SK-N-SH (cell line): ENCODE measurements at regions not wholly inside any gene's neighbourhood (a gene's known extent, or its start where the extent isn't known, plus 50 kb on each side); places are given as distances from the start of the nearest gene placed in this dataset.

Experiments used
- CTCF ChIA-PET: fragments of 300-600, 350-600 bp; formaldehyde crosslinking; extraction: SDS; loops from one replicate; lab custom pipeline; 2021; lab: Yijun Ruan, JAX
- POLR2A ChIA-PET: fragments of 350-600 bp; sonication (Branson Sonifier 250); formaldehyde crosslinking; extraction: SDS; loops from one replicate; lab custom pipeline; 2020; ENCODE audit warnings: antibody characterized with exemption, inconsistent platforms; lab: Yijun Ruan, JAX
- DNase-seq: peaks from one replicate; pipeline ENCODE4 v3.0.0; 2012
- H2AFZ ChIP-seq: fragments of 200-600 bp; sonication (generic); 2 replicates; pipeline ENCODE4 v1.8.1; 2016; ENCODE audit warnings: antibody characterized with exemption, mild to moderate bottlenecking, low read depth
- H3F3A ChIP-seq: fragments of 200-600 bp; sonication (generic); replicated peaks from 2 replicates; pipeline ENCODE3; 2016; ENCODE audit warnings: antibody characterized with exemption, mild to moderate bottlenecking; ENCODE audit not compliant: insufficient read depth
- H3K27ac ChIP-seq, 2 experiments: fragments of 200-500 bp in 1 of 2; fragments of 200-600 bp in 1 of 2; sonication (Bioruptor generic) in 1 of 2; sonication (generic), shearing (Covaris generic) in 1 of 2; 2 replicates each; pipeline versions ENCODE4 v1.5.1 to v1.6.1; 2014 to 2016; ENCODE audit warnings: low read depth in 2 of 2, inconsistent platforms in 1 of 2, low read length in 1 of 2, mild to moderate bottlenecking in 1 of 2, mixed read lengths in 1 of 2
- H3K27me3 ChIP-seq: fragments of 200-600 bp; sonication (generic), shearing (Covaris generic); 2 replicates; pipeline ENCODE4 v1.6.1; 2016; ENCODE audit warnings: mixed run types; ENCODE audit not compliant: insufficient read depth
- H3K36me3 ChIP-seq, 2 experiments: fragments of 200-500 bp in 1 of 2; fragments of 200-600 bp in 1 of 2; sonication (Bioruptor generic) in 1 of 2; sonication (generic) in 1 of 2; replicated peaks in 1 of 2; 2 replicates each; pipeline versions ENCODE3 to v1.5.1; 2014 to 2016; ENCODE audit warnings: low read length in 1 of 2, mild to moderate bottlenecking in 1 of 2; ENCODE audit not compliant: insufficient read depth in 2 of 2, control insufficient read depth in 1 of 2
- H3K4me1 ChIP-seq, 2 experiments: fragments of 200-500 bp in 1 of 2; fragments of 200-600 bp in 1 of 2; sonication (Bioruptor generic) in 1 of 2; sonication (generic), shearing (Covaris generic) in 1 of 2; 2 replicates each; pipeline versions ENCODE4 v1.5.1 to v1.6.1; 2014 to 2016; ENCODE audit warnings: low read depth in 1 of 2, low read length in 1 of 2, mixed run types in 1 of 2; ENCODE audit not compliant: insufficient read depth in 2 of 2, control insufficient read depth in 1 of 2
- H3K4me2 ChIP-seq: fragments of 200-600 bp; sonication (generic), shearing (Covaris generic); 2 replicates; pipeline ENCODE4 v1.6.1; 2017; ENCODE audit warnings: mixed run types
- H3K4me3 ChIP-seq, 2 experiments: fragments of 200-500 bp in 1 of 2; fragments of 200-600 bp in 1 of 2; sonication (Bioruptor generic) in 1 of 2; sonication (generic), shearing (Covaris generic) in 1 of 2; 2 replicates each; pipeline versions ENCODE4 v1.5.1 to v1.8.1; 2014 to 2016; ENCODE audit warnings: low read depth in 2 of 2, inconsistent platforms in 1 of 2, low read length in 1 of 2, mild to moderate bottlenecking in 1 of 2, mixed read lengths in 1 of 2, moderate library complexity in 1 of 2
- H3K79me2 ChIP-seq: fragments of 200-600 bp; sonication (generic); 2 replicates; pipeline ENCODE4 v1.8.1; 2017; ENCODE audit warnings: mild to moderate bottlenecking; ENCODE audit not compliant: insufficient read depth
- H3K9ac ChIP-seq: fragments of 200-600 bp; sonication (generic); 2 replicates; pipeline ENCODE4 v1.6.1; 2017; ENCODE audit warnings: mixed run types
- H3K9me2 ChIP-seq: fragments of 200-600 bp; sonication (generic); 2 replicates; pipeline ENCODE4 v1.6.1; 2017; ENCODE audit warnings: mixed run types
- H3K9me3 ChIP-seq: fragments of 200-600 bp; sonication (generic); 2 replicates; pipeline ENCODE4 v1.6.1; 2017; ENCODE audit warnings: mixed run types, mild to moderate bottlenecking, moderate library complexity
- H4K20me1 ChIP-seq: fragments of 200-600 bp; sonication (generic); 2 replicates; pipeline ENCODE4 v1.6.1; 2017; ENCODE audit warnings: mild to moderate bottlenecking, mixed run types; ENCODE audit not compliant: insufficient read depth
- CHD2 ChIP-seq: fragments of 150-350 bp; IDR thresholded peaks from 2 replicates; pipeline ENCODE4 v1.6.1; 2018; ENCODE audit warnings: low read length; ENCODE audit not compliant: partially characterized antibody
- EZH2phosphoT487 ChIP-seq: fragments of 200-600 bp; sonication (generic); IDR thresholded peaks from 2 replicates; pipeline ENCODE4 v1.6.1; 2017; ENCODE audit warnings: low read depth, mixed run types, mild to moderate bottlenecking, antibody characterized with exemption, moderate library complexity, borderline replicate concordance
- FOSL2 ChIP-seq: IDR thresholded peaks from 2 replicates; pipeline ENCODE4 v1.4.0; 2012; ENCODE audit warnings: low read depth, mild to moderate bottlenecking, moderate library complexity, borderline replicate concordance
- FOXM1 ChIP-seq: IDR thresholded peaks from 2 replicates; pipeline ENCODE4 v1.4.0; 2012; ENCODE audit warnings: low read depth, mild to moderate bottlenecking
- GABPA ChIP-seq: IDR thresholded peaks from 2 replicates; pipeline ENCODE4 v1.4.0; 2012; ENCODE audit warnings: low read depth, mild to moderate bottlenecking
- JUND ChIP-seq: IDR thresholded peaks from 2 replicates; pipeline ENCODE4 v1.4.0; 2012
- MXI1 ChIP-seq: IDR thresholded peaks from 2 replicates; pipeline ENCODE4 v1.6.1; 2012; ENCODE audit warnings: mild to moderate bottlenecking, low read depth, low read length, improper control_type of control experiment
- NFIC ChIP-seq: IDR thresholded peaks from 2 replicates; pipeline ENCODE4 v1.4.0; 2012; ENCODE audit warnings: borderline replicate concordance
- PBX3 ChIP-seq: IDR thresholded peaks from 2 replicates; pipeline ENCODE4; 2012
- RAD21 ChIP-seq: IDR thresholded peaks from 2 replicates; pipeline ENCODE4 v1.6.1; 2012; ENCODE audit warnings: mild to moderate bottlenecking, low read length
- RCOR1 ChIP-seq: fragments of 150-350 bp; IDR thresholded peaks from 2 replicates; pipeline ENCODE4 v1.6.1; 2017; ENCODE audit warnings: antibody characterized with exemption, low read length
- RFX5 ChIP-seq: IDR thresholded peaks from 2 replicates; pipeline ENCODE4 v1.6.1; 2012; ENCODE audit warnings: mild to moderate bottlenecking, improper control_type of control experiment, low read length
- RXRA ChIP-seq: IDR thresholded peaks from 2 replicates; pipeline ENCODE4 v1.4.0; 2012; ENCODE audit warnings: low read depth, mild to moderate bottlenecking, borderline replicate concordance
- SIN3A ChIP-seq: IDR thresholded peaks from 2 replicates; pipeline ENCODE4 v1.6.1; 2012; ENCODE audit warnings: low read depth, mild to moderate bottlenecking, low read length, moderate library complexity, borderline replicate concordance
- SMC3 ChIP-seq: IDR thresholded peaks from 2 replicates; pipeline ENCODE4 v1.6.1; 2012; ENCODE audit warnings: low read depth, low read length, improper control_type of control experiment
- TAF1 ChIP-seq: IDR thresholded peaks from 2 replicates; pipeline ENCODE4 v1.6.1; 2012; ENCODE audit warnings: low read depth, mild to moderate bottlenecking, low read length, moderate library complexity, borderline replicate concordance
- WGBS: methylation state at CpG from one replicate; pipeline ENCODE4 v1.1.6; 2017; ENCODE audit warnings: low lambda C conversion rate; 5-methylcytosine and 5-hydroxymethylcytosine counted together
- TF ChIP-seq, protein P1 (sequence below): IDR thresholded peaks from 2 replicates; pipeline ENCODE4 v1.4.0; 2012; ENCODE audit warnings: low read depth, borderline replicate concordance
- TF ChIP-seq, protein P2 (sequence below): IDR thresholded peaks from 2 replicates; pipeline ENCODE4 v1.4.0; 2012; ENCODE audit warnings: low read depth, borderline replicate concordance

- Histone ChIP-seq H3K9me2 (no peaks in the 10 kb centered on the region), H3K36me3 (no peaks in the 10 kb centered on the region), H3K79me2 (no peaks in the 10 kb centered on the region), H3K4me3 (no peak overlapping the region), H2AFZ (no peak overlapping the region), H3K9ac (no peak overlapping the region), H4K20me1 (no peaks in the 10 kb centered on the region), H3K4me1 (no peaks in the 10 kb centered on the region), H3K4me2 (no peak overlapping the region), H3K9me3 (no peaks in the 10 kb centered on the region), H3K27ac (no peak overlapping the region), H3F3A (no peaks in the 10 kb centered on the region), H3K27me3 (no peaks in the 10 kb centered on the region)
- ChIA-PET CTCF (interaction anchor here (1.4 kb wide), 1 partner anchor 10 kb away, joined by 6 read pairs; no protein-coding TSS in a partner anchor), POLR2A (no interaction called here)
- 78% methylated on average over 11 of the region's 12 CpGs for WGBS
- DNase-seq: no peak
- TF ChIP-seq, protein P1, sequence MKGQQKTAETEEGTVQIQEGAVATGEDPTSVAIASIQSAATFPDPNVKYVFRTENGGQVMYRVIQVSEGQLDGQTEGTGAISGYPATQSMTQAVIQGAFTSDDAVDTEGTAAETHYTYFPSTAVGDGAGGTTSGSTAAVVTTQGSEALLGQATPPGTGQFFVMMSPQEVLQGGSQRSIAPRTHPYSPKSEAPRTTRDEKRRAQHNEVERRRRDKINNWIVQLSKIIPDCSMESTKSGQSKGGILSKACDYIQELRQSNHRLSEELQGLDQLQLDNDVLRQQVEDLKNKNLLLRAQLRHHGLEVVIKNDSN: no peak
- TF ChIP-seq CHD2: no peak
- TF ChIP-seq MXI1: no peak
- no peak for TF ChIP-seq PBX3
- TF ChIP-seq SMC3: no peak
- no peak for TF ChIP-seq FOSL2
- TF ChIP-seq EZH2phosphoT487: no peak
- no peak for TF ChIP-seq RAD21
- TF ChIP-seq GABPA: no peak
- no peak for TF ChIP-seq RFX5
- no peak for TF ChIP-seq SIN3A
- no peak for TF ChIP-seq TAF1
- TF ChIP-seq FOXM1: no peak
- TF ChIP-seq NFIC: no peak
- no peak for TF ChIP-seq RCOR1
- no peak for TF ChIP-seq JUND
- TF ChIP-seq, protein P2, sequence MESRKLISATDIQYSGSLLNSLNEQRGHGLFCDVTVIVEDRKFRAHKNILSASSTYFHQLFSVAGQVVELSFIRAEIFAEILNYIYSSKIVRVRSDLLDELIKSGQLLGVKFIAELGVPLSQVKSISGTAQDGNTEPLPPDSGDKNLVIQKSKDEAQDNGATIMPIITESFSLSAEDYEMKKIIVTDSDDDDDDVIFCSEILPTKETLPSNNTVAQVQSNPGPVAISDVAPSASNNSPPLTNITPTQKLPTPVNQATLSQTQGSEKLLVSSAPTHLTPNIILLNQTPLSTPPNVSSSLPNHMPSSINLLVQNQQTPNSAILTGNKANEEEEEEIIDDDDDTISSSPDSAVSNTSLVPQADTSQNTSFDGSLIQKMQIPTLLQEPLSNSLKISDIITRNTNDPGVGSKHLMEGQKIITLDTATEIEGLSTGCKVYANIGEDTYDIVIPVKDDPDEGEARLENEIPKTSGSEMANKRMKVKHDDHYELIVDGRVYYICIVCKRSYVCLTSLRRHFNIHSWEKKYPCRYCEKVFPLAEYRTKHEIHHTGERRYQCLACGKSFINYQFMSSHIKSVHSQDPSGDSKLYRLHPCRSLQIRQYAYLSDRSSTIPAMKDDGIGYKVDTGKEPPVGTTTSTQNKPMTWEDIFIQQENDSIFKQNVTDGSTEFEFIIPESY: no peak
- TF ChIP-seq RXRA: no peak
Measured at GRCh38 chr13:90613076-90613795, 734.3 kb upstream of the MIR17HG start.
